ENCODE measurements at regions not wholly inside any gene's neighbourhood (a gene's known extent, or its start where the extent isn't known, plus 50 kb on each side); places are given as distances from the start of the nearest gene placed in this dataset.

- no peak for TF ChIP-seq FOXM1 (IDR thresholded peaks at IDR 0.05; ENCODE audit: borderline replicate concordance)
- no peak for TF ChIP-seq ZNF384 (IDR thresholded peaks at IDR 0.05)
- TF ChIP-seq L3MBTL2 (conservative IDR thresholded peaks at IDR 0.05), result no peak
- TF ChIP-seq SP1 (IDR thresholded peaks at IDR 0.05), result no peak
- no peak for TF ChIP-seq LEF1 (IDR thresholded peaks at IDR 0.05; ENCODE audit: borderline replicate concordance)
- no peak for TF ChIP-seq TARDBP (IDR thresholded peaks at IDR 0.05)
- no peak for TF ChIP-seq SUZ12 (IDR thresholded peaks at IDR 0.05)
- peak; percentile 18; the same call in 1 of the 2 replicates for TF ChIP-seq PKNOX1 (IDR thresholded peaks at IDR 0.05)
- no peak for TF ChIP-seq FOXA1 (IDR thresholded peaks at IDR 0.05)
- TF ChIP-seq HDGF (IDR thresholded peaks at IDR 0.05; ENCODE audit: borderline replicate concordance), result no peak
- TF ChIP-seq NFRKB (IDR thresholded peaks at IDR 0.05), result no peak
- TF ChIP-seq ARNT (IDR thresholded peaks at IDR 0.05), result no peak
These were observed 258.3 kb downstream of the C3orf38 start for GRCh38 chr3:88408097-88408496.

All from HEK293T (cell line).